Colonic mucosa (tissue), 4 donors: ENCODE measurements at regions not wholly inside any gene's neighbourhood (a gene's known extent, or its start where the extent isn't known, plus 50 kb on each side); places are given as distances from the start of the nearest gene placed in this dataset.
"Not testable (repeated sequence)": the region's sequence is repeated elsewhere in the genome, so short reads cannot be mapped to it uniquely, and the experiment has no call there.

Source experiments
- DNase-seq: peaks from one replicate; pipeline ENCODE4 v3.0.0-alpha.2; 2020
- H3K27ac ChIP-seq: fragments of 200-600 bp; one replicate; pipeline ENCODE4 v1.8.0; 2021
- H3K27me3 ChIP-seq: fragments of 200-600 bp; one replicate; pipeline ENCODE4 v1.8.0; 2021
- H3K36me3 ChIP-seq: fragments of 200-600 bp; one replicate; pipeline ENCODE4 v1.8.0; 2021
- H3K4me1 ChIP-seq: fragments of 200-600 bp; one replicate; pipeline ENCODE4 v1.8.0; 2021; ENCODE audit warnings: mild to moderate bottlenecking
- H3K4me3 ChIP-seq: fragments of 200-600 bp; one replicate; pipeline ENCODE4 v1.8.0; 2021
- H3K9ac ChIP-seq, 2 donors: one replicate each; pipeline ENCODE4 v1.7.0; 2013; ENCODE audit warnings: control low read depth in 2 of 2, low read depth in 2 of 2, low read length in 2 of 2
- H3K9me3 ChIP-seq: fragments of 200-600 bp; one replicate; pipeline ENCODE4 v1.8.0; 2021
- CTCF ChIP-seq: fragments of 200-600 bp; IDR thresholded peaks from one replicate; pipeline ENCODE4 v1.8.0; 2022; ENCODE audit warnings: antibody characterized with exemption, mild to moderate bottlenecking
- intact Hi-C: fragments of 100-400 bp; cut with DNase I; formaldehyde crosslinking; loops from one replicate; pipeline ENCODE4 v1.14.1; 2022
- donor health status: healthy.
- donor health status: DM: no; HTN: no; CAD: no.
- donor health status: DM: no; HTN: no; CAD: no.

GRCh38 chr20:39716796-39717341 lies 754.7 kb downstream of the DHX35 start:
- Histone ChIP-seq H3K4me3 (no peak overlapping the region), H3K9ac (no peak overlapping the region), H3K36me3 (no peaks in the 10 kb centered on the region), H3K4me1 (no peaks in the 10 kb centered on the region), H3K9me3 (no peaks in the 10 kb centered on the region), H3K27ac (no peak overlapping the region), H3K27me3 (no peaks in the 10 kb centered on the region)
- no peak for TF ChIP-seq CTCF
- no peak for DNase-seq
- intact Hi-C loops = no loop called here

- intact Hi-C loops = no loop called here
- H3K36me3 ChIP-seq = no peaks in the 10 kb centered on the region
- no peak for TF ChIP-seq CTCF
- H3K4me1 ChIP-seq = no peaks in the 10 kb centered on the region
- no peak overlapping the region for H3K27ac ChIP-seq
- H3K4me3 ChIP-seq = no peak overlapping the region
- DNase-seq = no peak
- no peaks in the 10 kb centered on the region for H3K27me3 ChIP-seq
- no peaks in the 10 kb centered on the region for H3K9me3 ChIP-seq
- no peak overlapping the region for H3K9ac ChIP-seq
Measured at GRCh38 chr20:39713076-39713840, 751.1 kb downstream of the DHX35 start.

GRCh38 chr20:39706184-39706663 lies 744.1 kb downstream of the DHX35 start:
- Histone ChIP-seq H3K9me3 (no peaks in the 10 kb centered on the region), H3K27me3 (no peaks in the 10 kb centered on the region), H3K36me3 (no peaks in the 10 kb centered on the region), H3K9ac (no peak overlapping the region), H3K27ac (no peak overlapping the region), H3K4me3 (no peak overlapping the region), H3K4me1 (no peaks in the 10 kb centered on the region)
- intact Hi-C loops = no loop called here
- DNase-seq = no peak
- TF ChIP-seq CTCF = no peak

GRCh38 chr20:39705032-39705431 lies 742.9 kb downstream of the DHX35 start:
- Histone ChIP-seq H3K4me3 (no peak overlapping the region), H3K4me1 (no peaks in the 10 kb centered on the region), H3K36me3 (no peaks in the 10 kb centered on the region), H3K9ac (no peak overlapping the region), H3K27me3 (no peaks in the 10 kb centered on the region), H3K9me3 (no peaks in the 10 kb centered on the region), H3K27ac (no peak overlapping the region)
- no peak for DNase-seq
- intact Hi-C loops = no loop called here
- no peak for TF ChIP-seq CTCF

GRCh38 chr20:39703357-39703756 lies 741.2 kb downstream of the DHX35 start:
- H3K27me3 ChIP-seq, H3K9ac ChIP-seq, DNase-seq, H3K36me3 ChIP-seq, H3K4me1 ChIP-seq, H3K4me3 ChIP-seq, H3K9me3 ChIP-seq, intact Hi-C loops, H3K27ac ChIP-seq: not testable (repeated sequence)

GRCh38 chr20:39702701-39703349 lies 740.7 kb downstream of the DHX35 start:
- no peak overlapping the region for H3K9ac ChIP-seq
- no peak overlapping the region for H3K4me3 ChIP-seq
- H3K4me1 ChIP-seq = no peaks in the 10 kb centered on the region
- intact Hi-C loops = no loop called here
- no peak for DNase-seq
- no peak for TF ChIP-seq CTCF
- no peaks in the 10 kb centered on the region for H3K27me3 ChIP-seq
- no peaks in the 10 kb centered on the region for H3K9me3 ChIP-seq
- H3K27ac ChIP-seq = no peak overlapping the region
- no peaks in the 10 kb centered on the region for H3K36me3 ChIP-seq
